Sigmoid colon (tissue), 6 donors: ENCODE measurements at regions not wholly inside any gene's neighbourhood (a gene's known extent, or its start where the extent isn't known, plus 50 kb on each side); places are given as distances from the start of the nearest gene placed in this dataset.

Source experiments
- DNase-seq: peaks from one replicate; pipeline ENCODE4 v3.0.0-alpha.2; 2019
- H3K27ac ChIP-seq, 4 donors: fragments of 200-600 bp; sonication (generic); one replicate each; pipeline ENCODE4 v1.5.1; 2016 to 2019; ENCODE audit warnings: mild to moderate bottlenecking in 1 of 4
- H3K27me3 ChIP-seq, 3 donors: fragments of 200-600 bp; sonication (generic); one replicate each; pipeline ENCODE4 v1.5.1; 2019; ENCODE audit warnings: mild to moderate bottlenecking in 1 of 3
- H3K36me3 ChIP-seq, 4 donors: fragments of 200-600 bp; sonication (generic); one replicate each; pipeline ENCODE4 v1.5.1; 2016 to 2019
- H3K4me1 ChIP-seq, 4 donors: fragments of 200-600 bp; sonication (generic); one replicate each; pipeline ENCODE4 v1.5.1; 2017 to 2019
- H3K4me3 ChIP-seq, 4 donors: fragments of 200-600 bp; sonication (generic); one replicate each; pipeline ENCODE4 v1.5.1; 2017 to 2019; ENCODE audit warnings: mild to moderate bottlenecking in 2 of 4, moderate library complexity in 1 of 4
- H3K9me3 ChIP-seq, 4 donors: fragments of 200-600 bp in 3 of 4; sonication (generic) in 3 of 4; one replicate each; pipeline versions ENCODE4 v1.5.1 to v1.6.1; 2013 to 2019
- EP300 ChIP-seq, 4 donors: sonication (generic); formaldehyde crosslinking; IDR thresholded peaks; one replicate each; pipeline ENCODE4 v1.6.1; 2017; ENCODE audit warnings: antibody characterized with exemption in 4 of 4
- POLR2A ChIP-seq, 2 donors: fragments of 450-650 bp; IDR thresholded peaks; one replicate each; pipeline ENCODE4 v1.6.1; 2016; ENCODE audit warnings: antibody characterized with exemption in 2 of 2, mild to moderate bottlenecking in 2 of 2, moderate library complexity in 2 of 2
- POLR2AphosphoS5 ChIP-seq, 4 donors: sonication (generic); formaldehyde crosslinking; IDR thresholded peaks; one replicate each; pipeline ENCODE4 v1.6.1; 2017; ENCODE audit warnings: antibody characterized with exemption in 4 of 4
- WGBS, 2 donors: extraction: QIAGEN DNeasy Blood & Tissue Kit; methylation state at CpG; one replicate each; pipeline ENCODE4 v1.1.7; 2013; 5-methylcytosine and 5-hydroxymethylcytosine counted together
- intact Hi-C: fragments of 100-400 bp; cut with DNase I; formaldehyde crosslinking; loops from one replicate; pipeline ENCODE4 v1.15.1; 2023
- TF ChIP-seq, protein P1 (sequence below), 4 experiments: fragments of 450-650 bp in 3 of 4; fragments of 200-600 bp in 1 of 4; IDR thresholded peaks; one replicate each; pipeline ENCODE4 v1.5.1; 2016 to 2019; ENCODE audit warnings: antibody characterized with exemption in 4 of 4, mild to moderate bottlenecking in 3 of 4, moderate library complexity in 2 of 4
- donor health status: healthy with polysubstance abuse.
- donor health status: healthy.

- Histone ChIP-seq H3K4me3 (no peak overlapping the region), H3K36me3 (no peaks in the 10 kb centered on the region), H3K27me3 (no peaks in the 10 kb centered on the region), H3K4me1 (no peaks in the 10 kb centered on the region), H3K27ac (no peak overlapping the region), H3K9me3 (no peaks in the 10 kb centered on the region)
- TF ChIP-seq POLR2AphosphoS5 (IDR thresholded peaks at IDR 0.05) (no peak), EP300 (IDR thresholded peaks at IDR 0.05) (no peak), POLR2A (IDR thresholded peaks at IDR 0.05) (no peak)
- TF ChIP-seq, protein P1, sequence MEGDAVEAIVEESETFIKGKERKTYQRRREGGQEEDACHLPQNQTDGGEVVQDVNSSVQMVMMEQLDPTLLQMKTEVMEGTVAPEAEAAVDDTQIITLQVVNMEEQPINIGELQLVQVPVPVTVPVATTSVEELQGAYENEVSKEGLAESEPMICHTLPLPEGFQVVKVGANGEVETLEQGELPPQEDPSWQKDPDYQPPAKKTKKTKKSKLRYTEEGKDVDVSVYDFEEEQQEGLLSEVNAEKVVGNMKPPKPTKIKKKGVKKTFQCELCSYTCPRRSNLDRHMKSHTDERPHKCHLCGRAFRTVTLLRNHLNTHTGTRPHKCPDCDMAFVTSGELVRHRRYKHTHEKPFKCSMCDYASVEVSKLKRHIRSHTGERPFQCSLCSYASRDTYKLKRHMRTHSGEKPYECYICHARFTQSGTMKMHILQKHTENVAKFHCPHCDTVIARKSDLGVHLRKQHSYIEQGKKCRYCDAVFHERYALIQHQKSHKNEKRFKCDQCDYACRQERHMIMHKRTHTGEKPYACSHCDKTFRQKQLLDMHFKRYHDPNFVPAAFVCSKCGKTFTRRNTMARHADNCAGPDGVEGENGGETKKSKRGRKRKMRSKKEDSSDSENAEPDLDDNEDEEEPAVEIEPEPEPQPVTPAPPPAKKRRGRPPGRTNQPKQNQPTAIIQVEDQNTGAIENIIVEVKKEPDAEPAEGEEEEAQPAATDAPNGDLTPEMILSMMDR (IDR thresholded peaks at IDR 0.05): no peak
- DNase-seq: no peak
- intact Hi-C loops: no loop called here
- 94% methylated on average over 2 of the region's 2 CpGs for WGBS, 2 donors
Observed at GRCh38 chr17:14947671-14948070, 317.5 kb downstream of the PMP22 start.

DNA sequence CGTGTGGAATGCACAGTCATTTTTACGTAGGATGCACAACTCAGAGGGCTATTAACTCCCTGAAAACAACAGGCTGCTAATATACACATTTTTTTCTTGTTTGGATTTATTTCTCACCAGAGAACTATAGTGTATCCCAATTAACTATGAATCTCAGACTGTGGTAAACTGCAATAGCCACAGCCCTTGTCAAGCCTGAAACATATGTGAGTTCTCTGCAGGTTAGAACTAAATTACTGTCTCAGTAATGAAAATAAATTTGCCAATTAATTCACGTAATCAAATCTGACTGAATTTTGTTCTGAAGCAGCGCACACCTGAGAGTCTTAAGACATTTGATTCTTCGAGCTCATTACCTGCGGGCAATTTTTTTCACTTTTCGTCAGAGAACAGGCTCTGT lies 318.6 kb downstream of the PMP22 start:
- no peak overlapping the region for H3K27ac ChIP-seq
- H3K27me3 ChIP-seq: no peaks in the 10 kb centered on the region
- no peaks in the 10 kb centered on the region for H3K4me1 ChIP-seq
- H3K36me3 ChIP-seq: no peaks in the 10 kb centered on the region
- H3K9me3 ChIP-seq: no peaks in the 10 kb centered on the region
- no peak for DNase-seq
- intact Hi-C loops: no loop called here
- H3K4me3 ChIP-seq: no peak overlapping the region
- 73 to 78% methylated on average over 7 of the region's 7 CpGs for WGBS, 2 donors
- no peak for TF ChIP-seq POLR2A (IDR thresholded peaks at IDR 0.05)

- Histone ChIP-seq H3K36me3 (no peaks in the 10 kb centered on the region), H3K27me3 (no peaks in the 10 kb centered on the region), H3K27ac (no peak overlapping the region), H3K4me1 (peaks cover 0 to 4% (median 0%) of the 10 kb centered on the region in 4 donors), H3K9me3 (no peaks in the 10 kb centered on the region), H3K4me3 (no peak overlapping the region)
- WGBS, 2 donors: 73 to 80% methylated on average over 3 of the region's 3 CpGs
- intact Hi-C loops: no loop called here
- TF ChIP-seq POLR2AphosphoS5 (IDR thresholded peaks at IDR 0.05) (no peak), POLR2A (IDR thresholded peaks at IDR 0.05) (no peak), EP300 (IDR thresholded peaks at IDR 0.05) (no peak)
- TF ChIP-seq, protein P1 (IDR thresholded peaks at IDR 0.05): no peak
- no peak for DNase-seq
Observed at GRCh38 chr17:14942526-14943190, 322.5 kb downstream of the PMP22 start.

DNA sequence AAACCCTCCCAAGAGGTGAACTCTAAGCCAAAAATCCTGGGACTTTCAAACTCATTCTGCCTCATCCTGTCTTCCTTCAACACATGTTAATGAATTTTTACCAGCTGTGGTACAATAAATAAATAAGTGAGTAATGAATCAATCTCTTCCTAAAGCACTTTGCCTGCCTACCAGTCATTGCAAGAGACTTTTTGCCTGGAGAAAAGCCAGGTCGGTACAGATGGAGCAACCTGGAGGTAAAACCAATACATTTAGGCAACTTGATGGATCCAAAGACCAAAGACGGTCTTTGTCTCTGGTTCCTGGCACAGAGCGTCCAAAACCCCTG lies 324.2 kb downstream of the PMP22 start:
- intact Hi-C loops: no loop called here
- Histone ChIP-seq H3K27ac (no peak overlapping the region), H3K36me3 (no peaks in the 10 kb centered on the region), H3K27me3 (peaks cover 0 to 3% (median 0%) of the 10 kb centered on the region in 3 donors), H3K9me3 (no peaks in the 10 kb centered on the region), H3K4me1 (peaks cover 0 to 4% (median 0%) of the 10 kb centered on the region in 4 donors), H3K4me3 (no peak overlapping the region)
- TF ChIP-seq POLR2A (IDR thresholded peaks at IDR 0.05) (no peak), EP300 (IDR thresholded peaks at IDR 0.05) (no peak), POLR2AphosphoS5 (IDR thresholded peaks at IDR 0.05) (no peak)
- TF ChIP-seq, protein P1 (IDR thresholded peaks at IDR 0.05): no peak
- DNase-seq: no peak
- 89 to 90% methylated on average over 3 of the region's 3 CpGs for WGBS, 2 donors

DNA sequence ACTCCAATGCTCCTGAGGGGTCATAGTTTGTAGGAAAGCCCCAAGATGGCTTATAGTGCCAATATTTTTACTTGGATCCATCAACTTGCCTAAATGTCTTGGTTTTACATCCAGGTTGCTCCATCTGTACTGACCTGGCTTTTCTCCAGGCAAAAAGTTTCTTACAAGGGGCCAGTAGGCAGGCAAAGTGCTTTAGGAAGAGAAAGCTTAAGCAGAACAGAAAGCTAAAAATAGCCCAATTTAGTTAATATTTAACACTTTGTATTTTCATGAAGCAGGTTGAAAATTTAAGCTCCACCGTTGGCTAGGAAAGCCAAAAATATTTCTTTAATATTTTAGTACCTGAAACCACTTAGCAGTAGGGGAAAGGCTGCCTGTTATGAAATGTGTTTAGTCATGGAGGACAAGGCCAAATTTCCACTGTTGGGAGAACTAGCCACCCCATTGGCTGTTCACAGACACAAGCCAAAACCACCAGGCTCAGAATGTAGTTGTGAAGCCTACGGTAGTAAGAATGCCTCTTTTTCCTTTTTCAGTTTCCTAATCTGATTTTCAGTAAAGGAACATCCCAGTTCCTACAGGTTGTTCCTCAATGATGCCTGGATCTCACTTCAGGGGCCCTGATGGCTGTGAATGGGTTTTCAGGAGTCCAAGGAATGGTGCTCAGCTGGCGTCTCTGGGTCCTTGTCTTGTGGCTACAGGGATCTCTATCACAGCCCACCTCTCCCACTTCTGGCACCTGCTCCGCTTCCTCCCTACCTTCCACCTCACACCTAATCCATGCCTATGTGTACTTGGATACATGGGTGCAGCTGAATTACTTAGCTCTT lies 324.8 kb downstream of the PMP22 start:
- Histone ChIP-seq H3K4me1 (peaks cover 0 to 4% (median 0%) of the 10 kb centered on the region in 4 donors), H3K27ac (peak overlapping the region in 3 of 4 donors; percentile 1 to 36 (median 24)), H3K36me3 (no peaks in the 10 kb centered on the region), H3K27me3 (peaks cover 0 to 3% (median 0%) of the 10 kb centered on the region in 3 donors), H3K9me3 (no peaks in the 10 kb centered on the region), H3K4me3 (no peak overlapping the region)
- intact Hi-C loops: no loop called here
- WGBS, 2 donors: 71 to 79% methylated on average over 4 of the region's 4 CpGs
- TF ChIP-seq, protein P1 (IDR thresholded peaks at IDR 0.05): no peak
- TF ChIP-seq EP300 (IDR thresholded peaks at IDR 0.05): no peak
- no peak for TF ChIP-seq POLR2A (IDR thresholded peaks at IDR 0.05)
- TF ChIP-seq POLR2AphosphoS5 (IDR thresholded peaks at IDR 0.05): no peak
- DNase-seq: no peak
